Stimulated activated naive B cell treated with anti-CD40 and anti-IgM and Interleukin-4, amounts not matched to agents 10 μg/mL and 1 μg/mL and 100 μg/mL, for 72 hours (primary cell): ENCODE measurements at regions not wholly inside any gene's neighbourhood (a gene's known extent, or its start where the extent isn't known, plus 50 kb on each side); places are given as distances from the start of the nearest gene placed in this dataset.

Experiments used
- ATAC-seq, 2 donors: fragments of 150-1000 bp; cut with Tn5 transposase; replicated peaks; 2 replicates each; pipeline ENCODE4 v1.10.0; 2021; ENCODE audit warnings: moderate library complexity in 1 of 2
- DNase-seq: peaks from one replicate; pipeline ENCODE4 v3.0.0; 2021
- H3K27ac Mint-ChIP-seq: one replicate; pipeline ENCODE4 v1.8.0; 2022; ENCODE audit warnings: mild to moderate bottlenecking, mixed read lengths
- H3K27me3 Mint-ChIP-seq, 2 donors: one replicate each; pipeline ENCODE4 v1.8.0; 2022; ENCODE audit warnings: mixed read lengths in 2 of 2
- H3K36me3 Mint-ChIP-seq, 2 donors: one replicate each; pipeline ENCODE4 v1.8.0; 2022; ENCODE audit warnings: mixed read lengths in 2 of 2, mild to moderate bottlenecking in 1 of 2
- H3K4me1 Mint-ChIP-seq, 2 donors: one replicate each; pipeline ENCODE4 v1.8.0; 2022; ENCODE audit warnings: mixed read lengths in 2 of 2, mild to moderate bottlenecking in 1 of 2
- H3K4me3 Mint-ChIP-seq, 2 donors: one replicate each; pipeline ENCODE4 v1.8.0; 2022; ENCODE audit warnings: mild to moderate bottlenecking in 2 of 2, mixed read lengths in 2 of 2, moderate library complexity in 1 of 2
- H3K9me3 Mint-ChIP-seq, 2 donors: one replicate each; pipeline ENCODE4 v1.8.0; 2022; ENCODE audit warnings: mixed read lengths in 2 of 2, mild to moderate bottlenecking in 1 of 2

GRCh38 chr13:68170961-68171360, 940.8 kb upstream of the PCDH9 start:
- no peak overlapping the region for H3K27ac Mint-ChIP-seq
- no peaks in the 10 kb centered on the region for H3K27me3 Mint-ChIP-seq
- H3K9me3 Mint-ChIP-seq = peaks cover 0 to 3% of the 10 kb centered on the region in 2 donors
- no peak overlapping the region for H3K4me3 Mint-ChIP-seq
- H3K36me3 Mint-ChIP-seq = no peaks in the 10 kb centered on the region
- ATAC-seq (no peak), DNase-seq (no peak)
- no peaks in the 10 kb centered on the region for H3K4me1 Mint-ChIP-seq

GRCh38 chr13:68168448-68168847, 938.3 kb upstream of the PCDH9 start:
- Mint-ChIP-seq H3K4me3 (no peak overlapping the region), H3K4me1 (no peaks in the 10 kb centered on the region), H3K27me3 (no peaks in the 10 kb centered on the region), H3K27ac (no peak overlapping the region), H3K9me3 (peaks cover 0 to 3% of the 10 kb centered on the region in 2 donors), H3K36me3 (no peaks in the 10 kb centered on the region)
- ATAC-seq (no peak), DNase-seq (no peak)

GRCh38 chr13:68160466-68160865, 930.3 kb upstream of the PCDH9 start:
- H3K27me3 Mint-ChIP-seq = no peaks in the 10 kb centered on the region
- no peaks in the 10 kb centered on the region for H3K4me1 Mint-ChIP-seq
- no peak overlapping the region for H3K27ac Mint-ChIP-seq
- H3K4me3 Mint-ChIP-seq = no peak overlapping the region
- no peak for ATAC-seq
- H3K9me3 Mint-ChIP-seq = peaks cover 2 to 7% of the 10 kb centered on the region in 2 donors
- DNase-seq = no peak
- H3K36me3 Mint-ChIP-seq = no peaks in the 10 kb centered on the region

GRCh38 chr13:68152414-68152813, 922.3 kb upstream of the PCDH9 start:
- ATAC-seq (no peak), DNase-seq (no peak)

GRCh38 chr13:68145852-68146251, 915.7 kb upstream of the PCDH9 start:
- no peak overlapping the region for H3K4me3 Mint-ChIP-seq
- ATAC-seq = no peak

More at GRCh38 chr13:68152414-68152813, 922.3 kb upstream of the PCDH9 start:
- Mint-ChIP-seq H3K36me3 (no peaks in the 10 kb centered on the region), H3K27ac (no peak overlapping the region), H3K27me3 (no peaks in the 10 kb centered on the region), H3K9me3 (peaks cover 4 to 7% of the 10 kb centered on the region in 2 donors), H3K4me1 (no peaks in the 10 kb centered on the region), H3K4me3 (no peak overlapping the region)

GRCh38 chr13:68128297-68128915, 898.3 kb upstream of the PCDH9 start:
- H3K9me3 Mint-ChIP-seq = peaks cover 0 to 6% of the 10 kb centered on the region in 2 donors
- DNase-seq (no peak), ATAC-seq (no peak)
- no peak overlapping the region for H3K27ac Mint-ChIP-seq
- no peak overlapping the region for H3K4me3 Mint-ChIP-seq
- no peaks in the 10 kb centered on the region for H3K36me3 Mint-ChIP-seq
- no peaks in the 10 kb centered on the region for H3K4me1 Mint-ChIP-seq
- no peaks in the 10 kb centered on the region for H3K27me3 Mint-ChIP-seq

More at GRCh38 chr13:68145852-68146251, 915.7 kb upstream of the PCDH9 start:
- H3K27ac Mint-ChIP-seq = no peak overlapping the region
- H3K36me3 Mint-ChIP-seq = no peaks in the 10 kb centered on the region
- DNase-seq = no peak
- no peaks in the 10 kb centered on the region for H3K9me3 Mint-ChIP-seq
- no peaks in the 10 kb centered on the region for H3K27me3 Mint-ChIP-seq
- H3K4me1 Mint-ChIP-seq = no peaks in the 10 kb centered on the region

- ATAC-seq (no peak), DNase-seq (no peak)
- no peaks in the 10 kb centered on the region for H3K4me1 Mint-ChIP-seq
- H3K27ac Mint-ChIP-seq = no peak overlapping the region
- H3K27me3 Mint-ChIP-seq = no peaks in the 10 kb centered on the region
- no peaks in the 10 kb centered on the region for H3K36me3 Mint-ChIP-seq
- no peak overlapping the region for H3K4me3 Mint-ChIP-seq
- H3K9me3 Mint-ChIP-seq = peaks cover 0 to 4% of the 10 kb centered on the region in 2 donors
Observed at GRCh38 chr13:68125087-68125480, 894.9 kb upstream of the PCDH9 start.

- ATAC-seq (no peak), DNase-seq (no peak)
- Mint-ChIP-seq H3K27ac (no peak overlapping the region), H3K27me3 (no peaks in the 10 kb centered on the region), H3K4me3 (no peak overlapping the region), H3K36me3 (no peaks in the 10 kb centered on the region), H3K4me1 (no peaks in the 10 kb centered on the region), H3K9me3 (peaks cover 0 to 4% of the 10 kb centered on the region in 2 donors)
Observed at GRCh38 chr13:68124437-68125086, 894.4 kb upstream of the PCDH9 start.

GRCh38 chr13:68110178-68110768, 880.1 kb upstream of the PCDH9 start:
- peaks cover 0 to 2% of the 10 kb centered on the region in 2 donors for H3K36me3 Mint-ChIP-seq
- ATAC-seq = no peak
- no peak for DNase-seq
- H3K27me3 Mint-ChIP-seq = no peaks in the 10 kb centered on the region
- H3K4me3 Mint-ChIP-seq = no peak overlapping the region
- H3K27ac Mint-ChIP-seq = no peak overlapping the region
- no peaks in the 10 kb centered on the region for H3K4me1 Mint-ChIP-seq
- peaks cover 16 to 25% of the 10 kb centered on the region in 2 donors for H3K9me3 Mint-ChIP-seq

- Mint-ChIP-seq H3K4me3 (no peak overlapping the region), H3K27me3 (no peaks in the 10 kb centered on the region), H3K36me3 (peaks cover 0 to 2% of the 10 kb centered on the region in 2 donors), H3K4me1 (no peaks in the 10 kb centered on the region), H3K9me3 (peaks cover 17 to 21% of the 10 kb centered on the region in 2 donors), H3K27ac (no peak overlapping the region)
- DNase-seq (no peak), ATAC-seq (no peak)
Observed at GRCh38 chr13:68107667-68108066, 877.5 kb upstream of the PCDH9 start.

GRCh38 chr13:68099631-68100030, 869.5 kb upstream of the PCDH9 start:
- Mint-ChIP-seq H3K36me3 (no peaks in the 10 kb centered on the region), H3K27me3 (no peaks in the 10 kb centered on the region), H3K9me3 (peaks cover 0 to 6% of the 10 kb centered on the region in 2 donors), H3K4me1 (no peaks in the 10 kb centered on the region), H3K27ac (no peak overlapping the region), H3K4me3 (no peak overlapping the region)
- ATAC-seq = no peak
- no peak for DNase-seq

GRCh38 chr13:68081061-68081460, 850.9 kb upstream of the PCDH9 start:
- DNase-seq = no peak

GRCh38 chr13:68078874-68079273, 848.7 kb upstream of the PCDH9 start:
- ATAC-seq (no peak), DNase-seq (no peak)
- H3K27ac Mint-ChIP-seq = no peak overlapping the region
- H3K9me3 Mint-ChIP-seq = no peaks in the 10 kb centered on the region
- H3K36me3 Mint-ChIP-seq = no peaks in the 10 kb centered on the region
- H3K4me1 Mint-ChIP-seq = no peaks in the 10 kb centered on the region
- no peaks in the 10 kb centered on the region for H3K27me3 Mint-ChIP-seq
- no peak overlapping the region for H3K4me3 Mint-ChIP-seq

More at GRCh38 chr13:68081061-68081460, 850.9 kb upstream of the PCDH9 start:
- H3K4me3 Mint-ChIP-seq = no peak overlapping the region
- no peak overlapping the region for H3K27ac Mint-ChIP-seq
- H3K9me3 Mint-ChIP-seq = no peaks in the 10 kb centered on the region
- no peaks in the 10 kb centered on the region for H3K4me1 Mint-ChIP-seq
- H3K27me3 Mint-ChIP-seq = no peaks in the 10 kb centered on the region
- no peaks in the 10 kb centered on the region for H3K36me3 Mint-ChIP-seq
- no peak for ATAC-seq

- Mint-ChIP-seq H3K9me3 (no peaks in the 10 kb centered on the region), H3K4me3 (no peak overlapping the region), H3K36me3 (no peaks in the 10 kb centered on the region), H3K4me1 (no peaks in the 10 kb centered on the region), H3K27ac (no peak overlapping the region), H3K27me3 (no peaks in the 10 kb centered on the region)
- ATAC-seq = no peak
- no peak for DNase-seq
Observed at GRCh38 chr13:68078469-68078868, 848.3 kb upstream of the PCDH9 start.

- H3K36me3 Mint-ChIP-seq = no peaks in the 10 kb centered on the region
Observed at GRCh38 chr13:68076046-68076445, 845.9 kb upstream of the PCDH9 start.

More at GRCh38 chr13:68076046-68076445, 845.9 kb upstream of the PCDH9 start:
- Mint-ChIP-seq H3K9me3 (no peaks in the 10 kb centered on the region), H3K4me1 (no peaks in the 10 kb centered on the region), H3K4me3 (no peak overlapping the region), H3K27ac (no peak overlapping the region), H3K27me3 (no peaks in the 10 kb centered on the region)
- no peak for ATAC-seq
- no peak for DNase-seq
